GM23248 (cell line): ENCODE measurements at regions not wholly inside any gene's neighbourhood (a gene's known extent, or its start where the extent isn't known, plus 50 kb on each side); places are given as distances from the start of the nearest gene placed in this dataset.

Experiments
- EZH2 ChIP-seq: fragments of 200-600 bp; sonication (generic); IDR thresholded peaks from 2 replicates; pipeline ENCODE4 v1.6.1; 2018; ENCODE audit warnings: antibody characterized with exemption, mild to moderate bottlenecking; ENCODE audit not compliant: insufficient read depth, poor library complexity, severe bottlenecking
- EZH2phosphoT487 ChIP-seq: fragments of 200-600 bp; sonication (generic); IDR thresholded peaks from 2 replicates; pipeline ENCODE4 v1.6.1; 2018; ENCODE audit warnings: antibody characterized with exemption, moderate library complexity, mild to moderate bottlenecking, low read depth; ENCODE audit not compliant: insufficient read depth

DNA sequence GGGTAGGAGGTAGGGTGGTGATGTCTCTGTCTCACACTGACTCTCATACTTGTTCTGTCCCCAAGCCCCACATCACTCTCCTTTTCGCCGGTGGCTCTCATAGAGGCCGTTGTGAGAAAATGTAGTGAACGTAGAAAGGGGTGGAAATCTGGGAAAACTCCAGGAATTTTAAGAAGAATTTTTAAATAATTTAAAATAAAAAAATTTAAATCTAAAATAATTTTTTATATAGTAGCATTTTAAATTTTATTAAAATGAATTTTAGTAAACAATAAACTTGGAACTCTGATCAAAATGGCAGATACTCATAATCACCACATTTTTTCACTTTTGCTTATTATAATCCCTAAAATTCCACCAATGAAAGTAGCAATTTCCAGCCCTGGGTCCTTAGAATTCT lies 473.6 kb upstream of the ZFHX3 start:
- TF ChIP-seq EZH2 = no peak
- TF ChIP-seq EZH2phosphoT487 = no peak
